DOHH2 (cell line): ENCODE measurements at regions not wholly inside any gene's neighbourhood (a gene's known extent, or its start where the extent isn't known, plus 50 kb on each side); places are given as distances from the start of the nearest gene placed in this dataset.

Experiments
- EZH2phosphoT487 ChIP-seq: fragments of 200-600 bp; sonication (generic); IDR thresholded peaks from 2 replicates; pipeline ENCODE4 v1.6.1; 2017; ENCODE audit warnings: borderline replicate concordance, mild to moderate bottlenecking, antibody characterized with exemption, low read length, moderate library complexity, mixed read lengths
- TF ChIP-seq, protein P1 (sequence below): fragments of 200-600 bp; sonication (generic); IDR thresholded peaks from one replicate; pipeline ENCODE4 v1.5.1; 2014; ENCODE audit warnings: antibody characterized with exemption, mild to moderate bottlenecking, low read depth, low read length; ENCODE audit not compliant: poor library complexity, severe bottlenecking

GRCh38 chr9:116020146-116020545 lies 133.4 kb upstream of the PAPPA start:
- TF ChIP-seq, protein P1, sequence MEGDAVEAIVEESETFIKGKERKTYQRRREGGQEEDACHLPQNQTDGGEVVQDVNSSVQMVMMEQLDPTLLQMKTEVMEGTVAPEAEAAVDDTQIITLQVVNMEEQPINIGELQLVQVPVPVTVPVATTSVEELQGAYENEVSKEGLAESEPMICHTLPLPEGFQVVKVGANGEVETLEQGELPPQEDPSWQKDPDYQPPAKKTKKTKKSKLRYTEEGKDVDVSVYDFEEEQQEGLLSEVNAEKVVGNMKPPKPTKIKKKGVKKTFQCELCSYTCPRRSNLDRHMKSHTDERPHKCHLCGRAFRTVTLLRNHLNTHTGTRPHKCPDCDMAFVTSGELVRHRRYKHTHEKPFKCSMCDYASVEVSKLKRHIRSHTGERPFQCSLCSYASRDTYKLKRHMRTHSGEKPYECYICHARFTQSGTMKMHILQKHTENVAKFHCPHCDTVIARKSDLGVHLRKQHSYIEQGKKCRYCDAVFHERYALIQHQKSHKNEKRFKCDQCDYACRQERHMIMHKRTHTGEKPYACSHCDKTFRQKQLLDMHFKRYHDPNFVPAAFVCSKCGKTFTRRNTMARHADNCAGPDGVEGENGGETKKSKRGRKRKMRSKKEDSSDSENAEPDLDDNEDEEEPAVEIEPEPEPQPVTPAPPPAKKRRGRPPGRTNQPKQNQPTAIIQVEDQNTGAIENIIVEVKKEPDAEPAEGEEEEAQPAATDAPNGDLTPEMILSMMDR, result no peak
- no peak for TF ChIP-seq EZH2phosphoT487
